Stimulated activated CD4-positive, alpha-beta T cell treated with anti-CD3 and anti-CD28 coated beads, Interleukin-12 subunit alpha, Interleukin-12 subunit beta, amount 100 ng/mL, for 4 hours (primary cell): ENCODE measurements at regions not wholly inside any gene's neighbourhood (a gene's known extent, or its start where the extent isn't known, plus 50 kb on each side); places are given as distances from the start of the nearest gene placed in this dataset.

Source experiments
- DNase-seq: peaks from one replicate; pipeline ENCODE4 v3.0.0-alpha.2; 2020

- DNase-seq = no peak
These were observed 75.6 kb downstream of the ICOS start for GRCh38 chr2:204012072-204012653.

GRCh38 chr2:204015118-204015843 lies 78.7 kb downstream of the ICOS start:
- no peak for DNase-seq

DNA sequence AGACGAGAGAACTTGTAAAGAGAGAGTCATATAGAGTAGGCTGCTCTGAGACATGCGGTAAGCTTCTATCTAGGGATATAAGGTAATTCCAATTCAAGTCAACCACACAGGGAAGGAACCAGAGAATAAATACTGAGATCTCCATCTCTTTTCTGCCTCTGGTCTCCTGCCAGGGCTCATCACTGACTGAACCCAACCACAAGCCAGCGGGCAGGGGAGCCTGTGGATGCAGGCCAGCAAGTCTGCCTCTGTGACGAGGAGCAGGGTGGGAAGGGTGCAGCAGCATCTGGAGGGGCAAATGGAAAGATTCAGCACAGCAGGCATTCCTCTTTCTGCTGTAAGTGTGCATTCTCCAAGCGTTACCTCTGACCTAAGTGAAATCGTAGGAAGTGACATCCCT lies 82.2 kb downstream of the ICOS start:
- no peak for DNase-seq

DNA sequence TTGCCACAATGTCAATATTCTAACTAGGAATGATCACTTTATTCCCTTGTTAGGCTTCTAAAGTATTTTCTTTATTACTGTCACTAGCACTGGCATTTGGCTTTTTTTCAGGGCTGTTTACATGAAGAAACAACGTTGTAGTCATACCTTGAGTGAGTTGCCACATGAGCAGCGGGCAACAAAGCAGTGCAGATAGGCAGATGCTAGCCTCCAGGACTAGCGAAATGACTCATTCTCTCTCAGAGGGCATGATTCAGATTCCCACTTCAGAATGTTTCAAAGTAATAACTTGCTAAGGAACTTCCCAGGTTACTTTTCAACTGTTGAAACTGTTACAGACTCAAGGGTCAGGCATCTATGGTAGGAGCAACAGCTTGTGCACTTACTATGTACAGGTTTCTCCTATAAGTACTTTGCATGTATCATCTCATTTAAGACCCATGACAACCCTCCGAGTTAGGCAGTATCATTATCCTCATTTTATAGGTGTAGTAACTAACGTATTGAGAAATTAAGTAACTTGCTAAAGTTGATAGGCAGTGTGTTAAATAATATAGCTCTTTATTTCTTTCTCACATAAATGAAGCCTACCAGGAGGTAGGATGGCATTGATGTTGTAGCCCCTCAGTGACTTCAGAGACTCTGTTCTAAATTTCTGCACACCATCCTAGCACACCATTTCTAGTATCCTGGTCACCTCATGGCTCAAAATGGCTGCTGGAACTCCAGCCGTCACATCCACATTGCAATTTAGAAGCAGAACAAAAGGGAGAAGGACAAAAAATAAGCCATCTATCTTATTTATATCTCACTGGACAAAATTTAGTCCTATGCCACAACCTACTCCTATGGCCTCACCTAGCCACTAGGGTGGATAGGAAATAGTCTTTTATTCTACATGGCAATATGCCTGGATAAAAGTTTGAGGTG lies 83.3 kb downstream of the ICOS start:
- DNase-seq = peak; percentile 44

GRCh38 chr2:204021290-204022081 lies 84.9 kb downstream of the ICOS start:
- no peak for DNase-seq

DNA sequence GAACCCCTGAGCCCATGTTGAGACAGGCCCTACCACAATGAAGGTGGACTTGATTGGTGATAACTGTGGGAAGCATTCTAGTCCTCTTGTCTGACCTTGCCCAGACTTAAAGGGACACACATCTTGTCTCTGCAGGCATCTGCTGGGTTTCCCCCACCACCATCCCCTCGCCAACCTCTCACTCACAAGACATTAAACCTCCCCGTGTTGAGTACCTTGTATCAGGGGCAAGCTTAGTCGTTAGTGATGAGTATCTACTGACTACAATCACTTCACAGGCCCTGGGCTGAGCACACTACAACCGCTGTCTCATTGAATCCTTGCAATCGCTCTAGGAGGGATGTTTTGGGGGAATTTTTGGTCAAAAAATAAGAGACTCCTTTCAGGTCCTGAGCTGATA lies 86.0 kb downstream of the ICOS start:
- DNase-seq = no peak

- DNase-seq = no peak
These were observed 86.5 kb downstream of the ICOS start for GRCh38 chr2:204023088-204023487.

- DNase-seq = no peak
These were observed 87.9 kb downstream of the ICOS start for GRCh38 chr2:204024503-204024902.

DNA sequence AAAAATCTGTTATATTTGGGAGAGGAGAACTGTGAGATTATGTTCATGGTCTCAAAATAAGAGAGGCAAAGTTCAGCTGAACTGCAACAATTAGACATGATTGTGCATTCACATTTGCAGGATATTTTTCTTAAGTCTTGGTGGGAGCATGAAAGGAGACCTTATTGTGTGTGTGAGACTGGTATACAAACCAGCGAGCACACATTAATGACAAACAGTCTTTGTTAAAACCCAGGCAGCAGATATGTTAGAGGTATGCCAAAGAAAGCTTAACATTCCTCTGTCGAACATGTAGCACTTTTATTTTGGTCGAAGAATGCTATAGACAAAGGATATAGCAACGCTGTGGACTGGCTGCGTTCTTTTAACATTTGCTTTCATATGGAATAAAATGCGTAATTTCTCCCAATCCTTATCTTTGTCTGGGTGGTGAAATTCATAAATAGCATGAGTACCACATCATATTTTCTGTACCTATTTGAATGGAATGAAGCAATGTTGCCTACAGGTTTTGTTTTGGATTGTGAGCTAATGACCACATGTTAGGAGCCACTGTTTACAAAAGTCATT lies 88.4 kb downstream of the ICOS start:
- no peak for DNase-seq

- DNase-seq = no peak
These were observed 89.7 kb downstream of the ICOS start for GRCh38 chr2:204026294-204026693.

DNA sequence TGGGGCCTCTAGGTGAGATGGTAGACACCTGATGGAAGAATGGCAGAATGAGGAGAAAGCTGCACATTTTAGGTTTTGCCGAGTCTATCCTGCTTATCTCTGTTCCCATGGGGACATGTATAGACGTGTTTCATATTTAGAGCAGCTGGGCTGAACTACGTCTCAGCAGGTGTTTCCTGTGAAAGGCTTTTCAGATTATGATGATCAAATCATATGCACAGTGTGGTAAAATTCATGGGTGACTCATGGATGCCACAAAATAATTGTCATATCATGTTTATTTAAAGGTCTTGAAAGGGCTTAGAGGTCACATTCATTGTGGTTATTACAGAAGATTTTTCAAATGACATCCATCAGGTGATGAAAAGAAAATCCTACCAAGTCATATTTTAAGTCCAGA lies 90.5 kb downstream of the ICOS start:
- no peak for DNase-seq

DNA sequence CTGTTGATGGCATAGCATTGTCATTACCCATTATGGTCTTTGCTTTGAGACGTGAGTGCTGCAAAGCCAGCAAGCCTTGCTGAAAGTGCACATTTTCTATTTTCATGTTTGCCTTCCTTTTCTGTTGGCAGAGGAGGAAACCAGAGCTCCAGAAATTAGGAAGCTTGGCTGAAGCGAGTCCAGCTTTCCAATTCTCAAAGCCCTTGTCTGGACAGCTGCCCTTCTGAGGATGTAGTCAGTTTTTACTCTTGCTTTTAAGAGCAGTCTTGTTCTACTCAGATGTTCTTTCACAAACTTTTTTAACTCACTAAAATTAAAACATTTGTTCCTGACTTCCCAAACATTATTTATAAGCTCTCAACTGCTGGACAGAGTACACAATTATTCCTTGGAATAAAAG lies 93.8 kb downstream of the ICOS start:
- DNase-seq = no peak

DNA sequence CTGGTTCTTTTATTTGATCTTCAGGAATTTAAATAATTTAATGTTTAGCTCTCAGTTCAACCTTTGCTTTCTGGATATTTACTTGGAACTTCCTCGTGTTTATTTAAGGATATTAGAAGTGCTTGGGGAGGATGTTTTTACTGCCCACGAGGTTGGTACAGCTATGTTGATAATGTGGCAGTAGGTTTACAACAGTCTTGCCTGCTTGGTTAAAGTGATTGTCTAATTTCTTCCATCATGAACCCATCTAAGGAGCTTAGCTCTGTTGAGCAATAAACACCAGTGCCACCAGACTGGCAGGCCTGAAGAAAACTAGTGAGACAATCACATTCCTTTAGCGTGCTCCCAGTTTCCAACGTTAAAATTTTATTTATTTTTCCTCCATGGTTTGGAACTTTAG lies 94.5 kb downstream of the ICOS start:
- no peak for DNase-seq

- DNase-seq = no peak
These were observed 95.7 kb downstream of the ICOS start for GRCh38 chr2:204032301-204032700.

- DNase-seq = no peak
These were observed 97.3 kb downstream of the ICOS start for GRCh38 chr2:204033611-204034495.

DNA sequence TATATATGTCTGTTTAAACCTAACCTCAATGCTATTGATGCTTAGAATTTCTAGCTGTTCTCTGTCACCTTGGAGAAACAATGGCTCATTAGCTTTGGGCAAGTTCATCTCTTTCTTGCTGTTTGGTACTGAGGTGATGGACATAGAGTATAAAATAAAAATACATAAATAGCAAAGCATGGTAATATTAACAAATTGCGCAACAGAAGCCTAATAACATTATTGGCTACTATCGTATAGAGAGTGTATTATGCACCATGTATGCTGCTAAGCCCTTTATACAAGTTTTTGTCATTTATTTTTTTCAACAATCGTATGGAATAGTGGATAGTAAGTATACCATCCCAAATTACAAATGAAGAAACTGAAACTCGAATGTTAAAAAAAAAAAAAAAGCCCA lies 100.1 kb downstream of the ICOS start:
- no peak for DNase-seq

DNA sequence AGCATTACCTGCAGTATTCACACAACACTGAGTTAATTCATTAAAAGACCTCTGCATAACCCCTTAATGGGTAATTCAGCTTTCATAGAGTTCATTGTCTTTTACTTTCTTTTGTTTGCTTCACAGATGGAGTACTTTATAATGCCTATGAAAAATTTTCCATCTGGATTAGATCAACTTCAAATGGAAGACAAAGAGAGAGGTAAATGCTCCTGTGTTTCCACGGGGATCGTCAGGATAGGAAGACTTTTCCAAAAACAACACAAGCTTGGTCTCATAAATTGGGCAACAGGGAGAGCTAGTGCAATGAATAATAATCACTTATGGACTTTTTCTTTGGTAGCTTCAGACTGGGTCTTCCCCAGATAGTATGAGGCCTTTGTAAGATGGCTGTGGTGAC lies 100.7 kb downstream of the ICOS start:
- DNase-seq = no peak

DNA sequence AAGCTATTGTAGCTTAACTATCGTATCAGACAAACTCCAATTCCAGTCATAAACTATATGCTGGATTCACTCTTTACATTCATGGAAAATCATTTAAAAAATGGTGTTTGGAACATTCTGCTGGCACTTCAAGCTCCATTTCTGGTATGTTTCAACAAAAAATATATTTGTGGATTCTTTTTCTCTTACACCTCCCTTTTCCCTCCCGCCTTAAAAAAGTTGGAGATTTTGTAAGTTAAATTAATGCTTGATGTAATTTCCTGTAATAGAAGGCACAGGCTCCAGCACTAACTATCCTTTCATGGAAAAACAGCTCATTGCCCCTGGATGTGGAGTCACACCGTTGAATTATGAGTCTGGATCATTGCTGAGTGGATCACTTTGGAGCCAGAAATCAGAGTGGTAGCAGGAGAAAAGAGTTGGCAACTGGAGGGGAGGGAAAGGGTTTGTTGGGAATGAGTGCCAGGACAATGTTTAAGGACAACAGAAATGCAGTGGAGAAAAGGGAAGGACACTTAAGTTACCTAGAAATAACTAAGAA lies 102.8 kb downstream of the ICOS start:
- no peak for DNase-seq

GRCh38 chr2:204040016-204040415 lies 103.5 kb downstream of the ICOS start:
- DNase-seq = no peak

GRCh38 chr2:204042401-204042800 lies 105.8 kb downstream of the ICOS start:
- no peak for DNase-seq

DNA sequence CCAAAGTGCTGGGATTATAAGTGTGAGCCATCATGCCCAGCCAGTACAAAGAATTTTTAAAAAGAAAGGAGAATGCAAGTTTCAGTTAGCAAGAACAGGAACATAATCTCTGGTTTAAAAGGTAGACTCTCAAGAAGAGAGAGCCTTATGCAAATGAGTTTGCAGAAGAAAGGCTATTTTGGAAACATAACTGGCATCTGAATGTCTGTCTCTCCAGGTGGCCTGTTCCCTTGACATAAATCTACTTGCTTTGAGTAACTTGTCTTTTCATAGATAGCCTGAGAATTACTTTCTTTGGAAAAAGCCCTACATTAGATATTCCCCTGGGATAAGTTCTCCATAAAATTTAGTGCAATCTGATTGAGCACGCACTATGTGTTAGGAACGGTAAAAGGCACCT lies 109.6 kb downstream of the ICOS start:
- no peak for DNase-seq
